Parathyroid adenoma (tissue), 2 donors: ENCODE measurements at regions not wholly inside any gene's neighbourhood (a gene's known extent, or its start where the extent isn't known, plus 50 kb on each side); places are given as distances from the start of the nearest gene placed in this dataset.

Experiments
- H2AFZ ChIP-seq: fragments of 300-600 bp; sonication (generic); one replicate; pipeline ENCODE4 v1.7.0; 2017; ENCODE audit warnings: antibody characterized with exemption, mild to moderate bottlenecking
- H3K27ac ChIP-seq: fragments of 300-600 bp; sonication (generic); one replicate; pipeline ENCODE4 v1.7.0; 2017
- H3K27me3 ChIP-seq: fragments of 300-600 bp; sonication (generic); one replicate; pipeline ENCODE4 v1.7.0; 2017; ENCODE audit warnings: low read length; ENCODE audit not compliant: control insufficient read depth, insufficient read depth
- H3K36me3 ChIP-seq: fragments of 300-600 bp; sonication (generic); one replicate; pipeline ENCODE4 v1.7.0; 2017; ENCODE audit warnings: low read length; ENCODE audit not compliant: control insufficient read depth, insufficient read depth
- H3K4me1 ChIP-seq: fragments of 300-600 bp; sonication (generic); one replicate; pipeline ENCODE4 v1.7.0; 2017; ENCODE audit warnings: control low read depth
- H3K4me2 ChIP-seq: fragments of 300-600 bp; sonication (generic); one replicate; pipeline ENCODE4 v1.7.0; 2017; ENCODE audit warnings: low read length
- H3K4me3 ChIP-seq: fragments of 300-600 bp; sonication (generic); one replicate; pipeline ENCODE4 v1.7.0; 2017; ENCODE audit warnings: low read depth, low read length
- H3K79me2 ChIP-seq: fragments of 300-600 bp; sonication (generic); one replicate; pipeline ENCODE4 v1.7.0; 2017; ENCODE audit warnings: control low read depth
- H3K9ac ChIP-seq: fragments of 300-600 bp; sonication (generic); one replicate; pipeline ENCODE4 v1.7.0; 2017; ENCODE audit warnings: mild to moderate bottlenecking
- H3K9me3 ChIP-seq: fragments of 300-600 bp; sonication (generic); one replicate; pipeline ENCODE4 v1.7.0; 2017; ENCODE audit warnings: low read length; ENCODE audit not compliant: control insufficient read depth
- CTCF ChIP-seq: fragments of 300-600 bp; sonication (generic); IDR thresholded peaks from one replicate; pipeline ENCODE4 v1.7.0; 2017; ENCODE audit warnings: antibody characterized with exemption, mild to moderate bottlenecking
- donor health status: primary hyperparathyroidism.

DNA sequence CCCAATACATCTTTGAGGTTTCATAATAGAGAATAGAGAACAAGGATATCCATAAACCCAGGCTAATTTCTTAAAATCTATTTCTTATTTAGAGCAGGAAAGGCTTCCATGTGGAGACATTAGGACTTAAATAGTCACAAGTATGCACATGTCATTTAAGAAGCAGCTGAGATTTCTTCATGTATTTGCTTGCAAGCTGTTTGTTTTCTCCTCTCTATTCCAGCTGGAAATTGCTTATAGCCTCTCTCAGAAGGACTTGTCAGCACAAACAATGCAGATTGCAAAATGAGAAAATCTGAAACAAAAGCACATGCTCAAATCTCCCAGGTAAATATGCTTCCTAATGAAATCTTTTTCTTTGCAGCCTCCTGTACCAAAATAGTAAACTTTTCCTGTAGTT is 1473.1 kb downstream of the CDH8 start:
- Histone ChIP-seq H3K36me3 (no peaks in the 10 kb centered on the region), H3K79me2 (no peaks in the 10 kb centered on the region), H3K4me3 (no peak overlapping the region), H3K27ac (no peak overlapping the region), H3K9me3 (no peaks in the 10 kb centered on the region), H3K27me3 (no peaks in the 10 kb centered on the region), H3K4me1 (no peaks in the 10 kb centered on the region), H3K4me2 (no peak overlapping the region), H2AFZ (no peak overlapping the region), H3K9ac (no peak overlapping the region)
- TF ChIP-seq CTCF: no peak

DNA sequence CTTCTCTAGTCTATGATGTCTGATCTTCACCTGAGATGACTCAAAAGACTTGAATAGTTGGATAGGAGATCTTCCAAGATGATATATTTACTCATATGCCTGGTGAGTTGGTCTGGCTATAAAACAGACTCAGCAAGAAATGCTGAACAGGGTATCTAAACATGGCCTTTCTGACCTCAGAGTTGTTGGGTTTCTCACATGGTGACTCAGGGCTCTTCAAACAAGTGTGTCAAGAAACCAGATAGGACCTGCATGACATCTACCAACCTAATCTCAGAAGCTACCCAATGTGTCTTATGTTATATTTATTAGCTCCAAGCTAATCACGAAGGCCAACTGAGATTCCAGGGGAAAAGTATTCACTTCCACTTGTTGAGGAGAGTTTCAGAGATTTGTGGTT is 1477.3 kb downstream of the CDH8 start:
- H3K36me3 ChIP-seq: no peaks in the 10 kb centered on the region
- no peak overlapping the region for H3K9ac ChIP-seq
- TF ChIP-seq CTCF: no peak
- no peaks in the 10 kb centered on the region for H3K4me1 ChIP-seq
- H3K9me3 ChIP-seq: no peaks in the 10 kb centered on the region
- no peaks in the 10 kb centered on the region for H3K27me3 ChIP-seq
- no peak overlapping the region for H2AFZ ChIP-seq
- H3K79me2 ChIP-seq: no peaks in the 10 kb centered on the region
- no peak overlapping the region for H3K27ac ChIP-seq
- H3K4me3 ChIP-seq: no peak overlapping the region
- H3K4me2 ChIP-seq: no peak overlapping the region

DNA sequence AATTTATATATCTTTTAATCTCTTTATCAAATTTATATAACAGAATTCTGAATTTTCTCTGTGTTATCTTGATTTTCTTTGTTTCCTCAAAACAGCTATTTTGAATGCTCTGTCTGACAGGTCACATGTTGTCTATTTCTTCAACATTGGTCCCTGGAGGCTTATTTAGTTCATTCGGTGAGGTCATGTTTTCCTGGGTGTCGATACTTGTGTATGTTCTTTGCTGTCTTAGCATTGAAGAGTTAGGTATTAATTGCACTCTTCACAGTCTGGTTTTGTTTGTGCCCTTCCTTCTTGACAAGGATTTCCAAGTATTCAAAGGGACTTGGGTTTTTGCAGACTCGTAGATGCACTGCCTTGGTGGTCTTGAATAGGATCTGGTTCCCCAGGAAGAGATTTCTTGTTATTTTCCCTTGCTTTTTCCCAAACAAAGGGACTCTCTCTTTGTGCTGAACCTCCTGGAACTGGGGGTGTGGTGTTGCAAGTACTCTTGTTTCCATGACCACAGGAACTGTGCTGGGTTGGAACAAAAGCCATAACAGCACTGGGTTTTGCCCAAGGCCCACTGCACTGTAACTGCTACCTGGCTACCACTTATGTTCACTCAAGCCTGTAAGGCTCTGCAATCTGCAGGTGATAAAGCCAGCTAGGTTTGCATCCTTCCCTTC is 1483.0 kb downstream of the CDH8 start:
- no peak overlapping the region for H3K27ac ChIP-seq
- no peaks in the 10 kb centered on the region for H3K79me2 ChIP-seq
- H3K9ac ChIP-seq: no peak overlapping the region
- no peak for TF ChIP-seq CTCF
- H3K4me2 ChIP-seq: no peak overlapping the region
- no peaks in the 10 kb centered on the region for H3K36me3 ChIP-seq
- H3K27me3 ChIP-seq: no peaks in the 10 kb centered on the region
- no peak overlapping the region for H3K4me3 ChIP-seq
- no peaks in the 10 kb centered on the region for H3K9me3 ChIP-seq
- no peak overlapping the region for H2AFZ ChIP-seq
- no peaks in the 10 kb centered on the region for H3K4me1 ChIP-seq

GRCh38 chr16:60541535-60541934 is 1494.7 kb downstream of the CDH8 start:
- no peak for TF ChIP-seq CTCF

GRCh38 chr16:60510941-60511340 is 1525.3 kb downstream of the CDH8 start:
- Histone ChIP-seq H3K36me3 (no peaks in the 10 kb centered on the region), H3K9ac (no peak overlapping the region), H3K9me3 (no peaks in the 10 kb centered on the region), H3K4me2 (no peak overlapping the region), H3K4me3 (no peak overlapping the region), H3K27ac (no peak overlapping the region), H3K4me1 (no peaks in the 10 kb centered on the region), H3K79me2 (no peaks in the 10 kb centered on the region), H2AFZ (no peak overlapping the region), H3K27me3 (no peaks in the 10 kb centered on the region)
- no peak for TF ChIP-seq CTCF

More at GRCh38 chr16:60541535-60541934, 1494.7 kb downstream of the CDH8 start:
- no peaks in the 10 kb centered on the region for H3K36me3 ChIP-seq
- H3K27me3 ChIP-seq: no peaks in the 10 kb centered on the region
- H3K9me3 ChIP-seq: no peaks in the 10 kb centered on the region
- H3K4me2 ChIP-seq: no peak overlapping the region
- no peak overlapping the region for H3K27ac ChIP-seq
- H3K4me3 ChIP-seq: no peak overlapping the region
- H3K4me1 ChIP-seq: no peaks in the 10 kb centered on the region
- H3K9ac ChIP-seq: no peak overlapping the region
- no peaks in the 10 kb centered on the region for H3K79me2 ChIP-seq
- H2AFZ ChIP-seq: no peak overlapping the region
